ENCODE measurements at regions not wholly inside any gene's neighbourhood (a gene's known extent, or its start where the extent isn't known, plus 50 kb on each side); places are given as distances from the start of the nearest gene placed in this dataset.

- no peaks in the 10 kb centered on the region for H3K9me3 ChIP-seq (ENCODE audit: control insufficient read depth, insufficient read depth, low read length)
- no peaks in the 10 kb centered on the region for H3K4me1 ChIP-seq (ENCODE audit: control insufficient read depth, insufficient read depth, low read length)
- no peak overlapping the region for H3K4me3 ChIP-seq (ENCODE audit: low read depth, low read length)
- H3K9ac ChIP-seq (ENCODE audit: low read depth, low read length) = no peak overlapping the region
- no peaks in the 10 kb centered on the region for H3K27me3 ChIP-seq (ENCODE audit: control insufficient read depth, insufficient read depth, low read length)
- H3K36me3 ChIP-seq (ENCODE audit: control insufficient read depth, insufficient read depth, low read length) = no peaks in the 10 kb centered on the region
These were observed 592.2 kb downstream of the DHX35 start for GRCh38 chr20:39554341-39554740.

GRCh38 chr20:39553120-39553519, 591.0 kb downstream of the DHX35 start:
- no peaks in the 10 kb centered on the region for H3K27me3 ChIP-seq (ENCODE audit: control insufficient read depth, insufficient read depth, low read length)
- no peaks in the 10 kb centered on the region for H3K36me3 ChIP-seq (ENCODE audit: control insufficient read depth, insufficient read depth, low read length)
- H3K9me3 ChIP-seq (ENCODE audit: control insufficient read depth, insufficient read depth, low read length) = no peaks in the 10 kb centered on the region
- no peak overlapping the region for H3K9ac ChIP-seq (ENCODE audit: low read depth, low read length)
- H3K4me1 ChIP-seq (ENCODE audit: control insufficient read depth, insufficient read depth, low read length) = no peaks in the 10 kb centered on the region
- H3K4me3 ChIP-seq (ENCODE audit: low read depth, low read length) = no peak overlapping the region

- H3K9ac ChIP-seq (ENCODE audit: low read depth, low read length) = no peak overlapping the region
These were observed 587.6 kb downstream of the DHX35 start for GRCh38 chr20:39549733-39550132.

GRCh38 chr20:39547546-39548408, 585.6 kb downstream of the DHX35 start:
- H3K27me3 ChIP-seq (ENCODE audit: control insufficient read depth, insufficient read depth, low read length) = no peaks in the 10 kb centered on the region
- H3K4me3 ChIP-seq (ENCODE audit: low read depth, low read length) = no peak overlapping the region
- no peaks in the 10 kb centered on the region for H3K36me3 ChIP-seq (ENCODE audit: control insufficient read depth, insufficient read depth, low read length)
- no peak overlapping the region for H3K9ac ChIP-seq (ENCODE audit: low read depth, low read length)
- H3K9me3 ChIP-seq (ENCODE audit: control insufficient read depth, insufficient read depth, low read length) = no peaks in the 10 kb centered on the region
- H3K4me1 ChIP-seq (ENCODE audit: control insufficient read depth, insufficient read depth, low read length) = no peaks in the 10 kb centered on the region

More at GRCh38 chr20:39549733-39550132, 587.6 kb downstream of the DHX35 start:
- Histone ChIP-seq H3K36me3 (ENCODE audit: control insufficient read depth, insufficient read depth, low read length) (no peaks in the 10 kb centered on the region), H3K4me3 (ENCODE audit: low read depth, low read length) (no peak overlapping the region), H3K27me3 (ENCODE audit: control insufficient read depth, insufficient read depth, low read length) (no peaks in the 10 kb centered on the region), H3K4me1 (ENCODE audit: control insufficient read depth, insufficient read depth, low read length) (no peaks in the 10 kb centered on the region), H3K9me3 (ENCODE audit: control insufficient read depth, insufficient read depth, low read length) (no peaks in the 10 kb centered on the region)

GRCh38 chr20:39541136-39541803, 579.1 kb downstream of the DHX35 start:
- Histone ChIP-seq H3K9me3 (ENCODE audit: control insufficient read depth, insufficient read depth, low read length) (no peaks in the 10 kb centered on the region), H3K4me1 (ENCODE audit: control insufficient read depth, insufficient read depth, low read length) (peaks cover 5% of the 10 kb centered on the region), H3K27me3 (ENCODE audit: control insufficient read depth, insufficient read depth, low read length) (no peaks in the 10 kb centered on the region), H3K9ac (ENCODE audit: low read depth, low read length) (no peak overlapping the region), H3K4me3 (ENCODE audit: low read depth, low read length) (no peak overlapping the region), H3K36me3 (ENCODE audit: control insufficient read depth, insufficient read depth, low read length) (no peaks in the 10 kb centered on the region)

GRCh38 chr20:39538317-39538716, 576.2 kb downstream of the DHX35 start:
- Histone ChIP-seq H3K9ac (ENCODE audit: low read depth, low read length) (no peak overlapping the region), H3K27me3 (ENCODE audit: control insufficient read depth, insufficient read depth, low read length) (no peaks in the 10 kb centered on the region), H3K9me3 (ENCODE audit: control insufficient read depth, insufficient read depth, low read length) (no peaks in the 10 kb centered on the region), H3K36me3 (ENCODE audit: control insufficient read depth, insufficient read depth, low read length) (no peaks in the 10 kb centered on the region), H3K4me1 (ENCODE audit: control insufficient read depth, insufficient read depth, low read length) (peaks cover 5% of the 10 kb centered on the region), H3K4me3 (ENCODE audit: low read depth, low read length) (no peak overlapping the region)

GRCh38 chr20:39535301-39535700, 573.2 kb downstream of the DHX35 start:
- H3K27me3 ChIP-seq (ENCODE audit: control insufficient read depth, insufficient read depth, low read length) = no peaks in the 10 kb centered on the region
- H3K36me3 ChIP-seq (ENCODE audit: control insufficient read depth, insufficient read depth, low read length) = no peaks in the 10 kb centered on the region
- no peak overlapping the region for H3K4me3 ChIP-seq (ENCODE audit: low read depth, low read length)
- no peak overlapping the region for H3K9ac ChIP-seq (ENCODE audit: low read depth, low read length)
- no peaks in the 10 kb centered on the region for H3K9me3 ChIP-seq (ENCODE audit: control insufficient read depth, insufficient read depth, low read length)
- H3K4me1 ChIP-seq (ENCODE audit: control insufficient read depth, insufficient read depth, low read length) = no peaks in the 10 kb centered on the region

GRCh38 chr20:39534846-39535245, 572.7 kb downstream of the DHX35 start:
- H3K4me3 ChIP-seq (ENCODE audit: low read depth, low read length) = no peak overlapping the region
- no peaks in the 10 kb centered on the region for H3K4me1 ChIP-seq (ENCODE audit: control insufficient read depth, insufficient read depth, low read length)
- H3K36me3 ChIP-seq (ENCODE audit: control insufficient read depth, insufficient read depth, low read length) = no peaks in the 10 kb centered on the region
- no peaks in the 10 kb centered on the region for H3K27me3 ChIP-seq (ENCODE audit: control insufficient read depth, insufficient read depth, low read length)
- H3K9me3 ChIP-seq (ENCODE audit: control insufficient read depth, insufficient read depth, low read length) = no peaks in the 10 kb centered on the region
- no peak overlapping the region for H3K9ac ChIP-seq (ENCODE audit: low read depth, low read length)

GRCh38 chr20:39533858-39534257, 571.7 kb downstream of the DHX35 start:
- H3K36me3 ChIP-seq (ENCODE audit: control insufficient read depth, insufficient read depth, low read length) = no peaks in the 10 kb centered on the region
- no peaks in the 10 kb centered on the region for H3K9me3 ChIP-seq (ENCODE audit: control insufficient read depth, insufficient read depth, low read length)
- H3K4me3 ChIP-seq (ENCODE audit: low read depth, low read length) = no peak overlapping the region
- H3K27me3 ChIP-seq (ENCODE audit: control insufficient read depth, insufficient read depth, low read length) = no peaks in the 10 kb centered on the region
- H3K4me1 ChIP-seq (ENCODE audit: control insufficient read depth, insufficient read depth, low read length) = no peaks in the 10 kb centered on the region
- no peak overlapping the region for H3K9ac ChIP-seq (ENCODE audit: low read depth, low read length)

GRCh38 chr20:39532205-39532604, 570.1 kb downstream of the DHX35 start:
- H3K4me3 ChIP-seq (ENCODE audit: low read depth, low read length) = no peak overlapping the region
- H3K4me1 ChIP-seq (ENCODE audit: control insufficient read depth, insufficient read depth, low read length) = no peaks in the 10 kb centered on the region
- no peaks in the 10 kb centered on the region for H3K9me3 ChIP-seq (ENCODE audit: control insufficient read depth, insufficient read depth, low read length)
- H3K27me3 ChIP-seq (ENCODE audit: control insufficient read depth, insufficient read depth, low read length) = no peaks in the 10 kb centered on the region
- H3K9ac ChIP-seq (ENCODE audit: low read depth, low read length) = no peak overlapping the region
- no peaks in the 10 kb centered on the region for H3K36me3 ChIP-seq (ENCODE audit: control insufficient read depth, insufficient read depth, low read length)

GRCh38 chr20:39528436-39528835, 566.3 kb downstream of the DHX35 start:
- Histone ChIP-seq H3K36me3 (ENCODE audit: control insufficient read depth, insufficient read depth, low read length) (no peaks in the 10 kb centered on the region), H3K4me3 (ENCODE audit: low read depth, low read length) (no peak overlapping the region), H3K27me3 (ENCODE audit: control insufficient read depth, insufficient read depth, low read length) (no peaks in the 10 kb centered on the region), H3K9ac (ENCODE audit: low read depth, low read length) (no peak overlapping the region), H3K9me3 (ENCODE audit: control insufficient read depth, insufficient read depth, low read length) (no peaks in the 10 kb centered on the region), H3K4me1 (ENCODE audit: control insufficient read depth, insufficient read depth, low read length) (no peaks in the 10 kb centered on the region)

- H3K36me3 ChIP-seq (ENCODE audit: control insufficient read depth, insufficient read depth, low read length) = no peaks in the 10 kb centered on the region
- H3K4me3 ChIP-seq (ENCODE audit: low read depth, low read length) = no peak overlapping the region
- H3K9me3 ChIP-seq (ENCODE audit: control insufficient read depth, insufficient read depth, low read length) = no peaks in the 10 kb centered on the region
- no peaks in the 10 kb centered on the region for H3K27me3 ChIP-seq (ENCODE audit: control insufficient read depth, insufficient read depth, low read length)
- H3K4me1 ChIP-seq (ENCODE audit: control insufficient read depth, insufficient read depth, low read length) = no peaks in the 10 kb centered on the region
- no peak overlapping the region for H3K9ac ChIP-seq (ENCODE audit: low read depth, low read length)
These were observed 562.3 kb downstream of the DHX35 start for GRCh38 chr20:39524371-39524911.
